Astrocyte (in vitro differentiated cells and primary cell): ENCODE measurements at regions not wholly inside any gene's neighbourhood (a gene's known extent, or its start where the extent isn't known, plus 50 kb on each side); places are given as distances from the start of the nearest gene placed in this dataset.

Experiments used
- EZH2 ChIP-seq: IDR thresholded peaks from 2 replicates; pipeline ENCODE4 v1.6.1; 2012; ENCODE audit warnings: mild to moderate bottlenecking, low read length, inconsistent platforms; ENCODE audit not compliant: insufficient read depth
- TF ChIP-seq, protein P1 (sequence below): IDR thresholded peaks from 2 replicates; pipeline ENCODE4 v1.5.1; 2011; ENCODE audit warnings: low read depth, mild to moderate bottlenecking, inconsistent platforms, low read length, moderate library complexity; ENCODE audit not compliant: insufficient read depth

DNA sequence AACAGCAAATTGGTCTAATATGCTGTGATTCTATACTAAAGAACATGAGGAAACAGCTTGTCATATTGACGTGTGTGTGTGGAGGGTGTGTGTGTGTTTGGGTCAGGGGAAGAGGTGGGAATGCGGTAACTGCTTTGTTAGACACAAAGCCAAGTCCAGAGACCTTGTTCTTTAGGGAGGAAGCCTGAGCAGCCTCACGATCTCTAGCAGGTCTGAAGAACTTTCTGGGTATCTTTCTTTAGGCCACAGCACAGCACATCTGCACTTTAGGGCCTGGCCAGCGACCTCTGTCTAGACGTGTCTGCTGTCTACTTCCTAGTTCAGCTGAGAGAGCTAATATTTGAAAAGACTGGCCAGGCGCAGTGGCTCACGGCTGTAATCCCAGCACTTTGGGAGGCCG lies 220.0 kb upstream of the TPRG1 start:
- TF ChIP-seq, protein P1, sequence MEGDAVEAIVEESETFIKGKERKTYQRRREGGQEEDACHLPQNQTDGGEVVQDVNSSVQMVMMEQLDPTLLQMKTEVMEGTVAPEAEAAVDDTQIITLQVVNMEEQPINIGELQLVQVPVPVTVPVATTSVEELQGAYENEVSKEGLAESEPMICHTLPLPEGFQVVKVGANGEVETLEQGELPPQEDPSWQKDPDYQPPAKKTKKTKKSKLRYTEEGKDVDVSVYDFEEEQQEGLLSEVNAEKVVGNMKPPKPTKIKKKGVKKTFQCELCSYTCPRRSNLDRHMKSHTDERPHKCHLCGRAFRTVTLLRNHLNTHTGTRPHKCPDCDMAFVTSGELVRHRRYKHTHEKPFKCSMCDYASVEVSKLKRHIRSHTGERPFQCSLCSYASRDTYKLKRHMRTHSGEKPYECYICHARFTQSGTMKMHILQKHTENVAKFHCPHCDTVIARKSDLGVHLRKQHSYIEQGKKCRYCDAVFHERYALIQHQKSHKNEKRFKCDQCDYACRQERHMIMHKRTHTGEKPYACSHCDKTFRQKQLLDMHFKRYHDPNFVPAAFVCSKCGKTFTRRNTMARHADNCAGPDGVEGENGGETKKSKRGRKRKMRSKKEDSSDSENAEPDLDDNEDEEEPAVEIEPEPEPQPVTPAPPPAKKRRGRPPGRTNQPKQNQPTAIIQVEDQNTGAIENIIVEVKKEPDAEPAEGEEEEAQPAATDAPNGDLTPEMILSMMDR = no peak
- no peak for TF ChIP-seq EZH2
